SK-N-SH treated with all-trans-retinoic acid at 6 μM for 48 hours (cell line): ENCODE measurements at regions not wholly inside any gene's neighbourhood (a gene's known extent, or its start where the extent isn't known, plus 50 kb on each side); places are given as distances from the start of the nearest gene placed in this dataset.
"Not testable (repeated sequence)": the region's sequence is repeated elsewhere in the genome, so short reads cannot be mapped to it uniquely, and the experiment has no call there.

Source experiments
- ATAC-seq: fragments of 200-7000 bp; cut with Tn5 transposase; 3 replicates; pipeline ENCODE4 v1.9.1; 2020; ENCODE audit warnings: mild to moderate bottlenecking, moderate library complexity
- ARNTL ChIP-seq: fragments of 450-650 bp; formaldehyde crosslinking; IDR thresholded peaks from 2 replicates; pipeline ENCODE4 v1.5.0; 2020; ENCODE audit warnings: low read depth, mild to moderate bottlenecking, moderate library complexity, borderline replicate concordance
- BACH2 ChIP-seq: fragments of 250-450 bp; sonication (Bioruptor Pico); IDR thresholded peaks from 2 replicates; pipeline ENCODE4 v1.9.0; 2021; ENCODE audit warnings: mild to moderate bottlenecking, borderline replicate concordance
- CREB5 ChIP-seq: fragments of 250-450 bp; sonication (Bioruptor Pico); IDR thresholded peaks from 2 replicates; pipeline ENCODE4 v1.5.1; 2020; ENCODE audit warnings: low read depth, mild to moderate bottlenecking, moderate library complexity
- CSDC2 ChIP-seq: fragments of 250-450 bp; sonication (Bioruptor Pico); IDR thresholded peaks from 2 replicates; pipeline ENCODE4 v1.5.0; 2020; ENCODE audit warnings: mild to moderate bottlenecking, moderate library complexity
- ESRRG ChIP-seq: fragments of 250-450 bp; sonication (Bioruptor Pico); IDR thresholded peaks from 2 replicates; pipeline ENCODE4 v1.6.1; 2021; ENCODE audit warnings: mild to moderate bottlenecking
- GLIS3 ChIP-seq: fragments of 250-450 bp; sonication (Bioruptor Pico); IDR thresholded peaks from 2 replicates; pipeline ENCODE4 v1.5.0; 2020; ENCODE audit warnings: mild to moderate bottlenecking, moderate library complexity
- ISL1 ChIP-seq: fragments of 250-450 bp; sonication (Bioruptor Pico); IDR thresholded peaks from 2 replicates; pipeline ENCODE4 v2.1.2; 2022; ENCODE audit warnings: mild to moderate bottlenecking, moderate library complexity
- OSR1 ChIP-seq: fragments of 250-450 bp; sonication (Bioruptor Pico); IDR thresholded peaks from 2 replicates; pipeline ENCODE4 v1.8.0; 2022; ENCODE audit warnings: moderate library complexity, mild to moderate bottlenecking, inconsistent platforms
- PATZ1 ChIP-seq: fragments of 250-450 bp; sonication (Bioruptor Pico); IDR thresholded peaks from 2 replicates; pipeline ENCODE4 v1.8.0; 2020; ENCODE audit warnings: mild to moderate bottlenecking, moderate library complexity, borderline replicate concordance
- POU6F1 ChIP-seq: fragments of 250-450 bp; sonication (Bioruptor Pico); IDR thresholded peaks from 2 replicates; pipeline ENCODE4 v1.8.0; 2021; ENCODE audit warnings: low read depth, mild to moderate bottlenecking, moderate library complexity, borderline replicate concordance
- RARB ChIP-seq: fragments of 250-450 bp; sonication (Bioruptor Pico); IDR thresholded peaks from 2 replicates; pipeline ENCODE4 v1.8.0; 2021; ENCODE audit warnings: mild to moderate bottlenecking, moderate library complexity
- SNAI2 ChIP-seq: fragments of 250-450 bp; sonication (Bioruptor Pico); IDR thresholded peaks from 2 replicates; pipeline ENCODE4 v1.5.0; 2020; ENCODE audit warnings: mild to moderate bottlenecking, moderate library complexity
- TCF4 ChIP-seq: fragments of 250-450 bp; sonication (Bioruptor Pico); IDR thresholded peaks from 2 replicates; pipeline ENCODE4 v1.8.0; 2021; ENCODE audit warnings: mild to moderate bottlenecking, moderate library complexity, borderline replicate concordance
- TOX ChIP-seq: fragments of 250-450 bp; sonication (Bioruptor Pico); IDR thresholded peaks from 2 replicates; pipeline ENCODE4 v1.8.0; 2021; ENCODE audit warnings: mild to moderate bottlenecking, moderate library complexity, borderline replicate concordance
- TSHZ2 ChIP-seq: fragments of 250-450 bp; sonication (Bioruptor Pico); IDR thresholded peaks from 2 replicates; pipeline ENCODE4 v1.5.0; 2020; ENCODE audit warnings: mild to moderate bottlenecking, moderate library complexity
- ZC3H10 ChIP-seq: fragments of 250-450 bp; sonication (Bioruptor Pico); IDR thresholded peaks from 2 replicates; pipeline ENCODE4 v1.5.1; 2021; ENCODE audit warnings: mild to moderate bottlenecking, moderate library complexity
- ZFP3 ChIP-seq: fragments of 250-450 bp; sonication (Bioruptor Pico); IDR thresholded peaks from 2 replicates; pipeline ENCODE4 v1.5.0; 2020; ENCODE audit warnings: mild to moderate bottlenecking, moderate library complexity
- ZFP30 ChIP-seq: fragments of 450-650 bp; formaldehyde crosslinking; IDR thresholded peaks from 2 replicates; pipeline ENCODE4 v1.5.0; 2022; ENCODE audit warnings: mild to moderate bottlenecking, moderate library complexity
- ZNF565 ChIP-seq: fragments of 450-650 bp; formaldehyde crosslinking; conservative IDR thresholded peaks from 2 replicates; pipeline ENCODE4 v1.5.0; 2020; ENCODE audit warnings: low read depth, mild to moderate bottlenecking, moderate library complexity
- ZNF70 ChIP-seq: fragments of 450-650 bp; formaldehyde crosslinking; IDR thresholded peaks from 2 replicates; pipeline ENCODE4 v1.5.0; 2020; ENCODE audit warnings: mild to moderate bottlenecking, moderate library complexity
- ZNF8 ChIP-seq: fragments of 450-650 bp; formaldehyde crosslinking; IDR thresholded peaks from 2 replicates; pipeline ENCODE4 v1.5.0; 2020; ENCODE audit warnings: mild to moderate bottlenecking, moderate library complexity

- TF ChIP-seq ZFP30 (no peak), CSDC2 (CRISPR knock-in tag) (no peak), ZNF565 (CRISPR knock-in tag) (no peak), GLIS3 (CRISPR knock-in tag) (no peak), ZNF8 (CRISPR knock-in tag) (no peak), PATZ1 (CRISPR knock-in tag) (no peak), TOX (CRISPR knock-in tag) (no peak), ZFP3 (CRISPR knock-in tag) (no peak), POU6F1 (CRISPR knock-in tag) (no peak), ISL1 (no peak), ESRRG (no peak), SNAI2 (CRISPR knock-in tag) (no peak), RARB (CRISPR knock-in tag) (no peak), ZC3H10 (CRISPR knock-in tag) (no peak), OSR1 (CRISPR knock-in tag) (no peak)
- no peak for ATAC-seq
Measured at GRCh38 chr1:218518216-218518740, 173.1 kb downstream of the TGFB2 start.

GRCh38 chr1:218520646-218521045 lies 175.5 kb downstream of the TGFB2 start:
- ATAC-seq, result not testable (repeated sequence)

GRCh38 chr1:218521414-218522169 lies 176.5 kb downstream of the TGFB2 start:
- peak; percentile 54 for ATAC-seq
- TF ChIP-seq CREB5 (no peak), BACH2 (no peak), ESRRG (no peak), PATZ1 (CRISPR knock-in tag) (no peak), SNAI2 (CRISPR knock-in tag) (no peak), GLIS3 (CRISPR knock-in tag) (no peak), ZFP30 (no peak), ZNF8 (CRISPR knock-in tag) (no peak)

GRCh38 chr1:218524526-218524925 lies 179.4 kb downstream of the TGFB2 start:
- peak; percentile 65 for ATAC-seq
- TF ChIP-seq PATZ1 (CRISPR knock-in tag) (no peak), BACH2 (no peak), ISL1 (no peak), TOX (CRISPR knock-in tag) (no peak), ZNF8 (CRISPR knock-in tag) (no peak), SNAI2 (CRISPR knock-in tag) (no peak), ZNF70 (CRISPR knock-in tag) (no peak), ARNTL (no peak), TCF4 (CRISPR knock-in tag) (no peak), ESRRG (no peak), ZNF565 (CRISPR knock-in tag) (no peak), RARB (CRISPR knock-in tag) (no peak), POU6F1 (CRISPR knock-in tag) (no peak), TSHZ2 (CRISPR knock-in tag) (no peak), GLIS3 (CRISPR knock-in tag) (no peak)
